HCT116 (cell line): ENCODE measurements at regions not wholly inside any gene's neighbourhood (a gene's known extent, or its start where the extent isn't known, plus 50 kb on each side); places are given as distances from the start of the nearest gene placed in this dataset.

Experiments
- ATAC-seq: fragments of 200-7000 bp; cut with Tn5 transposase; 2 replicates; pipeline ENCODE4 v1.9.1; 2020; ENCODE audit warnings: mild to moderate bottlenecking, moderate library complexity
- BruUV-seq: library from RNA; stranded (reverse); fragments of 400-500 nt; replicated peaks from 2 replicates; lab custom pipeline; 2021; lab: Mats Ljungman, UMichigan
- CTCF ChIA-PET: fragments of 300-600 bp; sonication (Branson Sonifier 250); formaldehyde crosslinking; loops from one replicate; lab custom pipeline; 2021; ENCODE audit warnings: antibody characterized with exemption; lab: Charles Lee
- POLR2A ChIA-PET: fragments of 300-600, 350-600 bp; sonication (Branson Sonifier 250); formaldehyde crosslinking; loops from one replicate; lab custom pipeline; 2021; ENCODE audit warnings: antibody characterized with exemption; lab: Charles Lee
- RAD21 ChIA-PET, 2 experiments: fragments of 300-600 bp; sonication (Branson Sonifier 250); formaldehyde crosslinking; loops; one replicate each; lab custom pipeline; 2023; ENCODE audit warnings: low total read pairs in 2 of 2; ENCODE audit not compliant: uncharacterized antibody in 2 of 2, unreplicated experiment in 2 of 2, low non-redundant PET in 1 of 2; lab: Charles Lee
- DNase-seq: peaks from one replicate; pipeline ENCODE4 v3.0.0-alpha.2; 2010; ENCODE audit warnings: low read depth, low spot score
- H2AFZ ChIP-seq: fragments of 200-600 bp; shearing (Covaris generic), sonication (generic); 2 replicates; pipeline ENCODE4 v1.6.1; 2017; ENCODE audit warnings: low read depth, mixed run types, mixed read lengths, antibody characterized with exemption, low read length; ENCODE audit not compliant: poor library complexity, severe bottlenecking
- H3K27ac ChIP-seq: 2 replicates; pipeline ENCODE4 v1.5.1; 2012; ENCODE audit warnings: low read depth, low read length
- H3K27me3 ChIP-seq: fragments of 200-600 bp; sonication (generic); 2 replicates; pipeline ENCODE4 v1.6.1; 2016; ENCODE audit warnings: mixed run types, low read length, mixed read lengths; ENCODE audit not compliant: insufficient read depth
- H3K36me3 ChIP-seq, 2 experiments: fragments of 200-500 bp in 1 of 2; fragments of 200-600 bp in 1 of 2; sonication (Bioruptor generic) in 1 of 2; sonication (generic) in 1 of 2; 2 replicates each; pipeline versions ENCODE4 v1.5.1 to v1.6.1; 2014 to 2016; ENCODE audit warnings: low read length in 2 of 2, inconsistent platforms in 1 of 2, mixed read lengths in 1 of 2, mixed run types in 1 of 2; ENCODE audit not compliant: insufficient read depth in 2 of 2, control insufficient read depth in 1 of 2
- H3K4me1 ChIP-seq, 2 experiments: fragments of 200-600 bp in 1 of 2; sonication (generic) in 1 of 2; 2 replicates each; pipeline versions ENCODE4 v1.5.1 to v1.6.1; 2012 to 2017; ENCODE audit warnings: low read length in 2 of 2, inconsistent platforms in 1 of 2, mild to moderate bottlenecking in 1 of 2, mixed read lengths in 1 of 2, mixed run types in 1 of 2, moderate library complexity in 1 of 2; ENCODE audit not compliant: insufficient read depth in 2 of 2, control insufficient read depth in 1 of 2
- H3K4me2 ChIP-seq: fragments of 200-600 bp; sonication (generic); 2 replicates; pipeline ENCODE4 v1.6.1; 2017; ENCODE audit warnings: mixed run types, low read length, mixed read lengths
- H3K4me3 ChIP-seq, 2 experiments: fragments of 200-600 bp in 1 of 2; sonication (generic) in 1 of 2; replicated peaks in 1 of 2; 2 replicates each; pipeline ENCODE4 v1.5.1; 2011 to 2016; ENCODE audit warnings: low read length in 2 of 2, control low read depth in 1 of 2, low read depth in 1 of 2, mild to moderate bottlenecking in 1 of 2, mixed read lengths in 1 of 2, mixed run types in 1 of 2
- H3K79me2 ChIP-seq: fragments of 200-600 bp; sonication (generic); 2 replicates; pipeline ENCODE4 v1.6.1; 2017; ENCODE audit warnings: mild to moderate bottlenecking, mixed run types, low read length, moderate library complexity, mixed read lengths; ENCODE audit not compliant: insufficient read depth
- H3K9ac ChIP-seq: fragments of 200-600 bp; sonication (generic); 2 replicates; pipeline ENCODE4 v1.6.1; 2016; ENCODE audit warnings: low read length, mixed read lengths
- H3K9me2 ChIP-seq: fragments of 200-600 bp; sonication (generic), shearing (Covaris generic); 2 replicates; pipeline ENCODE4 v1.6.1; 2017; ENCODE audit warnings: mixed run types, mild to moderate bottlenecking, moderate library complexity; ENCODE audit not compliant: insufficient read depth
- H3K9me3 ChIP-seq, 2 experiments: fragments of 200-500 bp in 1 of 2; fragments of 200-600 bp in 1 of 2; sonication (Bioruptor generic) in 1 of 2; sonication (generic) in 1 of 2; 2 replicates each; pipeline ENCODE4 v1.6.1; 2014 to 2017; ENCODE audit warnings: low read length in 2 of 2, mixed read lengths in 2 of 2, inconsistent platforms in 1 of 2, low read depth in 1 of 2, mild to moderate bottlenecking in 1 of 2, mixed run types in 1 of 2, moderate library complexity in 1 of 2; ENCODE audit not compliant: control insufficient read depth in 1 of 2, insufficient read depth in 1 of 2
- H4K20me1 ChIP-seq: fragments of 200-600 bp; sonication (generic), shearing (Covaris generic); 2 replicates; pipeline ENCODE4 v1.6.1; 2017; ENCODE audit warnings: mixed run types, mild to moderate bottlenecking, moderate library complexity; ENCODE audit not compliant: insufficient read depth
- CBX3 ChIP-seq: IDR thresholded peaks from 2 replicates; pipeline ENCODE4 v1.6.1; 2012; ENCODE audit warnings: low read depth
- CTCF ChIP-seq, 3 experiments: fragments of 200-600 bp in 1 of 3; sonication (generic) in 1 of 3; IDR thresholded peaks in 2 of 3; conservative IDR thresholded peaks in 1 of 3; 2 replicates each; pipeline ENCODE4 v1.5.1; 2012 to 2017; ENCODE audit warnings: low read depth in 2 of 3, low read length in 2 of 3, antibody characterized with exemption in 1 of 3, borderline replicate concordance in 1 of 3, control low read depth in 1 of 3, mild to moderate bottlenecking in 1 of 3, mixed read lengths in 1 of 3, mixed run types in 1 of 3, moderate library complexity in 1 of 3; ENCODE audit not compliant: insufficient read depth in 1 of 3
- ELF1 ChIP-seq: IDR thresholded peaks from 2 replicates; pipeline ENCODE4 v1.6.1; 2012; ENCODE audit warnings: low read depth, borderline replicate concordance
- EZH2 ChIP-seq: fragments of 200-600 bp; sonication (generic); IDR thresholded peaks from 2 replicates; pipeline ENCODE4 v1.6.1; 2017; ENCODE audit warnings: antibody characterized with exemption, mixed run types
- RAD21 ChIP-seq: IDR thresholded peaks from 2 replicates; pipeline ENCODE4 v1.6.1; 2012; ENCODE audit warnings: low read depth, mild to moderate bottlenecking
- SIN3A ChIP-seq: IDR thresholded peaks from 2 replicates; pipeline ENCODE4 v1.6.1; 2012; ENCODE audit warnings: low read depth
- SP1 ChIP-seq: IDR thresholded peaks from 2 replicates; pipeline ENCODE4 v1.6.1; 2012; ENCODE audit warnings: low read depth
- TCF7L2 ChIP-seq: IDR thresholded peaks from 2 replicates; pipeline ENCODE4 v1.7.0; 2011; ENCODE audit warnings: borderline replicate concordance, inconsistent platforms; ENCODE audit not compliant: insufficient read depth, insufficient read length; ENCODE audit errors: extremely low read depth
- YY1 ChIP-seq: IDR thresholded peaks from 2 replicates; pipeline ENCODE4 v1.6.1; 2011; ENCODE audit warnings: low read length, low read depth, moderate library complexity, mild to moderate bottlenecking; ENCODE audit not compliant: insufficient replicate concordance; ENCODE audit errors: extremely low read depth
- intact Hi-C: fragments of 100-400 bp; cut with micrococcal nuclease; formaldehyde crosslinking; loops from 2 replicates; pipeline ENCODE4 v1.10.0; 2022

DNA sequence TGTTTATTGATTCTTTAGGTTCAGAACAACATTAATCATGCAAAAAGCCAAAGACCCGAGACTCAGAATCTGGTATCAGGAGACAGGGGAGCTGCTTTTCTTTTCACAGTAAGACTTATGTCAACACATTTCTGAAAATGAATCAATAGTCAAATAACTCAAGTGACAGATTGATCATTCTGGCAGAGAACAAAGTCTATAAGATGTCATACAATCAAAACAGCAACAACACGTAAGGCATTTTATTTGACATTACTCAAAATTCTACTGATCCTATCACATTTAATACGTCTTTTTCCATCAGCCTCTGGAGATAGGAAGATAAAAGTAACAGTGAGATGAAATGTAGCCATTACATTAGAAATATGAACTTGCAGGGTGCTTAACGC, 93.4 kb upstream of the EEF1E1 start:
- peak overlapping the region; percentile 40 for H3K4me2 ChIP-seq
- BruUV-seq, result TSS peak; percentile 66
- DNase-seq (no peak), ATAC-seq (no peak)
- ChIA-PET POLR2A (no interaction called here), RAD21 (no interaction called here), CTCF (interaction anchor here (2.3 kb wide), 1 partner anchor 23 kb away, joined by 9 read pairs; no protein-coding TSS in a partner anchor)
- no peaks in the 10 kb centered on the region; the same call in 1 of the 2 replicates for H3K9me2 ChIP-seq
- H3K36me3 ChIP-seq, result no peaks in the 10 kb centered on the region
- H3K4me3 ChIP-seq, result peak overlapping the region in 1 of 2 experiments; percentile 26; a peak in 1 of 4 replicates
- H3K9me3 ChIP-seq, result no peaks in the 10 kb centered on the region
- no peak overlapping the region for H3K9ac ChIP-seq
- intact Hi-C loops, result no loop called here
- H4K20me1 ChIP-seq, result no peaks in the 10 kb centered on the region
- no peaks in the 10 kb centered on the region for H3K4me1 ChIP-seq
- no peaks in the 10 kb centered on the region for H3K79me2 ChIP-seq
- peak overlapping the region; percentile 57 for H2AFZ ChIP-seq
- H3K27ac ChIP-seq, result no peak overlapping the region
- 0 out of 6 replicates have a peak, but pooled peaks of 1 of the 3 experiments have one; percentile 1 for TF ChIP-seq CTCF (IDR thresholded peaks at IDR 0.05 in 2 of 3, conservative IDR thresholded peaks at IDR 0.05 in 1 of 3; ENCODE audit: borderline replicate concordance in 1 of 3, insufficient read depth in 1 of 3, low read depth in 2 of 3, low read length in 2 of 3)
- TF ChIP-seq YY1, result no peak
- no peak for TF ChIP-seq SP1
- no peaks in the 10 kb centered on the region for H3K27me3 ChIP-seq

DNA sequence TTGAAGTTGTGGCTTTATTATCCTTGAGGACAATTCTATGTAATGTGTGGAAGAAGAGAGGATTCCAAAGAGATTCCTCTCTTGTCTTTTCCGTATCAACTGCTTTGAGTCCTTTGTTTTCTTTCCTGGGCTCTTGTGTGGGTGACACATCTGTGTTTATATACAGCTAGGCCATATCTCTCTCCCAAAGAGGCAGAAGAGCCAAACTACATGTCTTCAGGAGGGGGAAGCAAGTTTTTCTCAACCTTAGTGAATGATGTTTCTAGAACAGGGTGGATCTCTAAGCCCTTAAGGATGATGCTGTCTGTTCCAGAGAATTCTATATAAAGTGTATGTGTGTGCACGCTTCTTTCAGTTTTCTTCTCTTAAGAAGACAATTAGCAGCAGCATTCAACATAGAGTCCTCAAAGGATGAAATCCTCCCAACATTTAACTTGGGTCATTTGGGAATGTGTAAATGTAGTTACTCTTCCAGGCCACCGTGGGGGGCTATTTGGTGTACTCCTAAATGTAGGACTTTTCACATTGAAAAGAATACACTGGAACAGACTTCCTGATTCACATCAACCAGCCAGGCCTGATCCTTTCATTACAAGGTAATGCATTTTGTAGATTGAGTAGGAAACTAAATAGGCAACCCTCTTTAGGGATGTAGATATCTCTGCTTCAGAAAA, 92.8 kb upstream of the EEF1E1 start:
- Histone ChIP-seq H3K27me3 (no peaks in the 10 kb centered on the region), H4K20me1 (no peaks in the 10 kb centered on the region), H3K4me2 (peak overlapping the region; percentile 40; the same call in 1 of the 2 replicates), H3K9me2 (no peaks in the 10 kb centered on the region; the same call in 1 of the 2 replicates), H3K4me3 (peak overlapping the region in 1 of 2 experiments; percentile 26; a peak in 1 of 4 replicates), H3K27ac (no peak overlapping the region), H3K9me3 (no peaks in the 10 kb centered on the region), H3K4me1 (no peaks in the 10 kb centered on the region), H3K79me2 (no peaks in the 10 kb centered on the region), H2AFZ (peak overlapping the region; percentile 57), H3K9ac (no peak overlapping the region), H3K36me3 (no peaks in the 10 kb centered on the region)
- ATAC-seq, result peak; percentile 76
- intact Hi-C loops, result no loop called here
- ChIA-PET POLR2A (no interaction called here), RAD21 (no interaction called here), CTCF (interaction anchor here (1.1 to 2.3 kb wide), 2 partner anchors 22 to 24 kb away, joined by 3 to 9 read pairs; no protein-coding TSS in a partner anchor)
- no TSS peak for BruUV-seq
- peak; percentile 18 for DNase-seq
- no peak for TF ChIP-seq SIN3A
- peak; percentile 37 for TF ChIP-seq ELF1
- 0 out of 2 replicates have a peak, but pooled peaks have one; percentile 26 for TF ChIP-seq CBX3
- peak; percentile 5 to 61 (median 35); a peak in 3 of 6 replicates for TF ChIP-seq CTCF (IDR thresholded peaks at IDR 0.05 in 2 of 3, conservative IDR thresholded peaks at IDR 0.05 in 1 of 3; ENCODE audit: borderline replicate concordance in 1 of 3, insufficient read depth in 1 of 3, low read depth in 2 of 3, low read length in 2 of 3)
- TF ChIP-seq TCF7L2, result no peak
- no peak for TF ChIP-seq RAD21
- no peak for TF ChIP-seq EZH2
